Inferior parietal cortex (tissue), 1 donor: ENCODE measurements at regions not wholly inside any gene's neighbourhood (a gene's known extent, or its start where the extent isn't known, plus 50 kb on each side); places are given as distances from the start of the nearest gene placed in this dataset.

Experiments
- DNase-seq: peaks from one replicate; pipeline ENCODE4 v3.0.0-alpha.2; 2016; ENCODE audit errors: extremely low spot score

GRCh38 chr12:77124767-77125166 lies 59.4 kb upstream of the E2F7 start:
- DNase-seq = no peak

- no peak for DNase-seq
Measured at GRCh38 chr12:77122661-77123060, 57.3 kb upstream of the E2F7 start.

GRCh38 chr12:77122236-77122635 lies 56.9 kb upstream of the E2F7 start:
- no peak for DNase-seq

- DNase-seq = no peak
Measured at GRCh38 chr12:77120156-77121085, 55.1 kb upstream of the E2F7 start.

- DNase-seq = no peak
Measured at GRCh38 chr12:77118696-77119095, 53.3 kb upstream of the E2F7 start.

- no peak for DNase-seq
Measured at GRCh38 chr12:77116277-77116676, 50.9 kb upstream of the E2F7 start.

- DNase-seq = no peak
Measured at GRCh38 chr12:77115471-77115870, 50.1 kb upstream of the E2F7 start.
